ENCODE measurements at regions not wholly inside any gene's neighbourhood (a gene's known extent, or its start where the extent isn't known, plus 50 kb on each side); places are given as distances from the start of the nearest gene placed in this dataset.
"Not testable (repeated sequence)": the region's sequence is repeated elsewhere in the genome, so short reads cannot be mapped to it uniquely, and the experiment has no call there.

GRCh38 chr4:125750828-125751466 lies 436.2 kb downstream of the FAT4 start:
- peak; percentile 6 for DNase-seq (ENCODE audit: low spot score)

GRCh38 chr4:125758438-125758837 lies 443.7 kb downstream of the FAT4 start:
- DNase-seq (ENCODE audit: low spot score): no peak

- no peak for DNase-seq (ENCODE audit: low spot score)
These were observed 445.6 kb downstream of the FAT4 start for GRCh38 chr4:125760201-125760819.

- DNase-seq (ENCODE audit: low spot score): no peak
These were observed 446.2 kb downstream of the FAT4 start for GRCh38 chr4:125760956-125761355.

- no peak for DNase-seq (ENCODE audit: low spot score)
These were observed 447.8 kb downstream of the FAT4 start for GRCh38 chr4:125762537-125762936.

- no peak for DNase-seq (ENCODE audit: low spot score)
These were observed 451.2 kb downstream of the FAT4 start for GRCh38 chr4:125765941-125766340.

GRCh38 chr4:125770814-125771398 lies 456.2 kb downstream of the FAT4 start:
- no peak for DNase-seq (ENCODE audit: low spot score)

GRCh38 chr4:125772680-125773079 lies 457.9 kb downstream of the FAT4 start:
- no peak for DNase-seq (ENCODE audit: low spot score)

- no peak for DNase-seq (ENCODE audit: low spot score)
These were observed 458.7 kb downstream of the FAT4 start for GRCh38 chr4:125773502-125773901.

- DNase-seq (ENCODE audit: low spot score): no peak
These were observed 459.2 kb downstream of the FAT4 start for GRCh38 chr4:125773931-125774330.

GRCh38 chr4:125776146-125776545 lies 461.4 kb downstream of the FAT4 start:
- no peak for DNase-seq (ENCODE audit: low spot score)

- DNase-seq (ENCODE audit: low spot score): no peak
These were observed 465.4 kb downstream of the FAT4 start for GRCh38 chr4:125780164-125780563.

GRCh38 chr4:125780747-125781146 lies 466.0 kb downstream of the FAT4 start:
- no peak for DNase-seq (ENCODE audit: low spot score)

GRCh38 chr4:125781651-125782050 lies 466.9 kb downstream of the FAT4 start:
- no peak for DNase-seq (ENCODE audit: low spot score)

- DNase-seq (ENCODE audit: low spot score): no peak
These were observed 470.0 kb downstream of the FAT4 start for GRCh38 chr4:125784741-125785140.

- no peak for DNase-seq (ENCODE audit: low spot score)
These were observed 473.0 kb downstream of the FAT4 start for GRCh38 chr4:125787707-125788106.

GRCh38 chr4:125789023-125789422 lies 474.3 kb downstream of the FAT4 start:
- no peak for DNase-seq (ENCODE audit: low spot score)

- DNase-seq (ENCODE audit: low spot score): no peak
These were observed 477.1 kb downstream of the FAT4 start for GRCh38 chr4:125791896-125792295.

GRCh38 chr4:125794989-125795388 lies 480.2 kb downstream of the FAT4 start:
- no peak for DNase-seq (ENCODE audit: low spot score)

- no peak for DNase-seq (ENCODE audit: low spot score)
These were observed 481.4 kb downstream of the FAT4 start for GRCh38 chr4:125796138-125796537.

- DNase-seq (ENCODE audit: low spot score): not testable (repeated sequence)
These were observed 482.9 kb downstream of the FAT4 start for GRCh38 chr4:125797621-125798020.

GRCh38 chr4:125801373-125801772 lies 486.6 kb downstream of the FAT4 start:
- no peak for DNase-seq (ENCODE audit: low spot score)

GRCh38 chr4:125801924-125802323 lies 487.2 kb downstream of the FAT4 start:
- DNase-seq (ENCODE audit: low spot score): no peak

- DNase-seq (ENCODE audit: low spot score): no peak
These were observed 493.3 kb downstream of the FAT4 start for GRCh38 chr4:125808022-125808421.

Data from cerebellar cortex (tissue), 1 donor.